ENCODE measurements at regions not wholly inside any gene's neighbourhood (a gene's known extent, or its start where the extent isn't known, plus 50 kb on each side); places are given as distances from the start of the nearest gene placed in this dataset.

DNA sequence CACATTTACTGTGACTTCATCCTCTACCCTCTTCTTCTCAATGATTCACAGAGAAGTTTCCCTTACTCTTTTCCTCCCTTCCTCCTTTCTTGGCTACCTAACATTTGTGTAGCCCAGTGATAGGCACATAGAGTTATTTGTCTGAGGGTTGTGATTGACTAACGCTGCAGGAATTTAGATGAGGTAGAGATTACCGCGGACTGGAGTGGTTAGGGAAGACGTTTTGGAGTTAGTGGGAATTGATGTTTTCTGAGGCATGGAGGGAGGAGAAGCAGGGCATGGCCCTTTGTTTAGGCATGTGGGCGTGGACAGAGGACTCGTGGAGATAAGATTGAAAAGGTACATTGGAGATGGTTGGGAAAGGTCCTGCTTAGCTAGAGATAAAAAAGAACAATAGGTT, 246.7 kb downstream of the GPAT3 start (continued):
- TF ChIP-seq, protein P1, sequence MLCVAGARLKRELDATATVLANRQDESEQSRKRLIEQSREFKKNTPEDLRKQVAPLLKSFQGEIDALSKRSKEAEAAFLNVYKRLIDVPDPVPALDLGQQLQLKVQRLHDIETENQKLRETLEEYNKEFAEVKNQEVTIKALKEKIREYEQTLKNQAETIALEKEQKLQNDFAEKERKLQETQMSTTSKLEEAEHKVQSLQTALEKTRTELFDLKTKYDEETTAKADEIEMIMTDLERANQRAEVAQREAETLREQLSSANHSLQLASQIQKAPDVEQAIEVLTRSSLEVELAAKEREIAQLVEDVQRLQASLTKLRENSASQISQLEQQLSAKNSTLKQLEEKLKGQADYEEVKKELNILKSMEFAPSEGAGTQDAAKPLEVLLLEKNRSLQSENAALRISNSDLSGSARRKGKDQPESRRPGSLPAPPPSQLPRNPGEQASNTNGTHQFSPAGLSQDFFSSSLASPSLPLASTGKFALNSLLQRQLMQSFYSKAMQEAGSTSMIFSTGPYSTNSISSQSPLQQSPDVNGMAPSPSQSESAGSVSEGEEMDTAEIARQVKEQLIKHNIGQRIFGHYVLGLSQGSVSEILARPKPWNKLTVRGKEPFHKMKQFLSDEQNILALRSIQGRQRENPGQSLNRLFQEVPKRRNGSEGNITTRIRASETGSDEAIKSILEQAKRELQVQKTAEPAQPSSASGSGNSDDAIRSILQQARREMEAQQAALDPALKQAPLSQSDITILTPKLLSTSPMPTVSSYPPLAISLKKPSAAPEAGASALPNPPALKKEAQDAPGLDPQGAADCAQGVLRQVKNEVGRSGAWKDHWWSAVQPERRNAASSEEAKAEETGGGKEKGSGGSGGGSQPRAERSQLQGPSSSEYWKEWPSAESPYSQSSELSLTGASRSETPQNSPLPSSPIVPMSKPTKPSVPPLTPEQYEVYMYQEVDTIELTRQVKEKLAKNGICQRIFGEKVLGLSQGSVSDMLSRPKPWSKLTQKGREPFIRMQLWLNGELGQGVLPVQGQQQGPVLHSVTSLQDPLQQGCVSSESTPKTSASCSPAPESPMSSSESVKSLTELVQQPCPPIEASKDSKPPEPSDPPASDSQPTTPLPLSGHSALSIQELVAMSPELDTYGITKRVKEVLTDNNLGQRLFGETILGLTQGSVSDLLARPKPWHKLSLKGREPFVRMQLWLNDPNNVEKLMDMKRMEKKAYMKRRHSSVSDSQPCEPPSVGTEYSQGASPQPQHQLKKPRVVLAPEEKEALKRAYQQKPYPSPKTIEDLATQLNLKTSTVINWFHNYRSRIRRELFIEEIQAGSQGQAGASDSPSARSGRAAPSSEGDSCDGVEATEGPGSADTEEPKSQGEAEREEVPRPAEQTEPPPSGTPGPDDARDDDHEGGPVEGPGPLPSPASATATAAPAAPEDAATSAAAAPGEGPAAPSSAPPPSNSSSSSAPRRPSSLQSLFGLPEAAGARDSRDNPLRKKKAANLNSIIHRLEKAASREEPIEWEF (IDR thresholded peaks at IDR 0.05; ENCODE audit: insufficient replicate concordance, low read depth, low read length), result no peak
- TF ChIP-seq BHLHE40 (IDR thresholded peaks at IDR 0.05; ENCODE audit: borderline replicate concordance in 1 of 2, low read depth in 2 of 2, low read length in 1 of 2), result no peak
- no peak for TF ChIP-seq POU2F2 (IDR thresholded peaks at IDR 0.05; ENCODE audit: borderline replicate concordance, low read depth, low read length)
- no peak for TF ChIP-seq IKZF2 (IDR thresholded peaks at IDR 0.05)
- TF ChIP-seq MEF2A (IDR thresholded peaks at IDR 0.05; ENCODE audit: insufficient read depth, low read depth, low read length), result no peak
- no peak for TF ChIP-seq TCF12 (IDR thresholded peaks at IDR 0.05; ENCODE audit: low read depth, low read length)
- no peak for TF ChIP-seq SMAD5 (IDR thresholded peaks at IDR 0.05; ENCODE audit: low read depth)
- TF ChIP-seq HDGF (IDR thresholded peaks at IDR 0.05), result no peak

- WGBS (ENCODE audit: insufficient coverage, insufficient replicate concordance, low lambda C conversion rate, missing lambda C conversion rate), result 91% methylated on average over 1 of the region's 1 CpG
- intact Hi-C loops (cut with micrococcal nuclease; ENCODE audit: unreplicated experiment) (no loop called here), in situ Hi-C loops (cut with MboI) (no loop called here)
- no peak for ATAC-seq
- no peak for FAIRE-seq
- no peaks in the 10 kb centered on the region for H3K9me3 ChIP-seq (replicated peaks; ENCODE audit: control insufficient read depth, insufficient read depth, low read length)
- no peak overlapping the region for H3K9ac ChIP-seq (ENCODE audit: control insufficient read depth, insufficient read depth, low read length)
- no peaks in the 10 kb centered on the region for H3K4me1 ChIP-seq (ENCODE audit: control insufficient read depth, insufficient read depth, low read length)
- ChIA-PET CTCF (no interaction called here), POLR2A (no interaction called here), SMC1A (ENCODE audit: uncharacterized antibody, unreplicated experiment) (no interaction called here), RAD21 (ENCODE audit: unreplicated experiment) (no interaction called here)
- DNase-seq (ENCODE audit: low read depth, low spot score), result no peak
- no peak overlapping the region for H3K4me2 ChIP-seq (ENCODE audit: control insufficient read depth, insufficient read depth)
- no peak overlapping the region for H3K27ac ChIP-seq (ENCODE audit: control insufficient read depth, insufficient read depth)
- no TSS peak for BruUV-seq (replicated peaks)
- H3K36me3 ChIP-seq (ENCODE audit: control insufficient read depth in 2 of 2, insufficient read depth in 2 of 2, low read length in 1 of 2), result no peaks in the 10 kb centered on the region
- no peaks in the 10 kb centered on the region for H3K79me2 ChIP-seq (ENCODE audit: control insufficient read depth, insufficient read depth, low read length)
- H2AFZ ChIP-seq (ENCODE audit: control insufficient read depth, low read depth, low read length), result no peak overlapping the region
- H3K4me3 ChIP-seq, result no peak overlapping the region
- no peaks in the 10 kb centered on the region for H3K27me3 ChIP-seq (replicated peaks in 1 of 2; ENCODE audit: control insufficient read depth in 2 of 2, insufficient read depth in 2 of 2, low read length in 1 of 2)
- no peaks in the 10 kb centered on the region for H4K20me1 ChIP-seq (ENCODE audit: control insufficient read depth, insufficient read depth)
- TF ChIP-seq CREM (IDR thresholded peaks at IDR 0.05; ENCODE audit: low read depth) (no peak), IKZF2 (IDR thresholded peaks at IDR 0.05) (no peak), ZNF592 (IDR thresholded peaks at IDR 0.05) (no peak), PRDM15 (CRISPR knock-in tag; IDR thresholded peaks at IDR 0.05) (no peak)
Observed at GRCh38 chr4:83781434-83781833, 245.5 kb downstream of the GPAT3 start.
